ENCODE measurements at regions not wholly inside any gene's neighbourhood (a gene's known extent, or its start where the extent isn't known, plus 50 kb on each side); places are given as distances from the start of the nearest gene placed in this dataset.

DNA sequence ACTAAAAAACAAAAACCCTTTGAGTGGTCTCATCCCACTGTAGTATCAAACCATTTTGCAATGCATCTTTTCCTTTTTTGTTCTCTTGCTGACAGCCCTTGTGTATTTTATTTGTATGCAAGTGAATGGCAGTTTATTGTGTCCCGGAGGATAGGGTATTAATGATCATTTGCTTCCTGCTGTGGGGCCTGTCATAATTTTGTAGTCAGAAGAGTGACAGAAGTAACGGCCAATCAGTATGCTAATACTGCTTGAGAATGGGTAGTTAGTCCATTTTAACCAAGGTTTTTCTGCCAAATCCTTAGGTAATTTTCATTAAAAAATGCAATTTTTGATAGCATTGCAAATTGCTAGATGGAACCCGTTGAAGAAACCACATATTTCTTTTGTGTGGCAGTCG lies 75.5 kb upstream of the PLSCR5 start:
- TF ChIP-seq, protein P1, sequence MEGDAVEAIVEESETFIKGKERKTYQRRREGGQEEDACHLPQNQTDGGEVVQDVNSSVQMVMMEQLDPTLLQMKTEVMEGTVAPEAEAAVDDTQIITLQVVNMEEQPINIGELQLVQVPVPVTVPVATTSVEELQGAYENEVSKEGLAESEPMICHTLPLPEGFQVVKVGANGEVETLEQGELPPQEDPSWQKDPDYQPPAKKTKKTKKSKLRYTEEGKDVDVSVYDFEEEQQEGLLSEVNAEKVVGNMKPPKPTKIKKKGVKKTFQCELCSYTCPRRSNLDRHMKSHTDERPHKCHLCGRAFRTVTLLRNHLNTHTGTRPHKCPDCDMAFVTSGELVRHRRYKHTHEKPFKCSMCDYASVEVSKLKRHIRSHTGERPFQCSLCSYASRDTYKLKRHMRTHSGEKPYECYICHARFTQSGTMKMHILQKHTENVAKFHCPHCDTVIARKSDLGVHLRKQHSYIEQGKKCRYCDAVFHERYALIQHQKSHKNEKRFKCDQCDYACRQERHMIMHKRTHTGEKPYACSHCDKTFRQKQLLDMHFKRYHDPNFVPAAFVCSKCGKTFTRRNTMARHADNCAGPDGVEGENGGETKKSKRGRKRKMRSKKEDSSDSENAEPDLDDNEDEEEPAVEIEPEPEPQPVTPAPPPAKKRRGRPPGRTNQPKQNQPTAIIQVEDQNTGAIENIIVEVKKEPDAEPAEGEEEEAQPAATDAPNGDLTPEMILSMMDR (IDR thresholded peaks at IDR 0.05; ENCODE audit: low read depth, low read length) = no peak
- TF ChIP-seq POLR2A (IDR thresholded peaks at IDR 0.05; ENCODE audit: extremely low read depth, insufficient read length) = no peak
